Hematopoietic multipotent progenitor cell treated with erythropoietin and hydrocortisone succinate and interleukin-3 and kit ligand, for 8 days (in vitro differentiated cells): ENCODE measurements at regions not wholly inside any gene's neighbourhood (a gene's known extent, or its start where the extent isn't known, plus 50 kb on each side); places are given as distances from the start of the nearest gene placed in this dataset.

Source experiments
- DNase-seq: peaks from one replicate; pipeline ENCODE4 v3.0.0-alpha.2; 2015

DNA sequence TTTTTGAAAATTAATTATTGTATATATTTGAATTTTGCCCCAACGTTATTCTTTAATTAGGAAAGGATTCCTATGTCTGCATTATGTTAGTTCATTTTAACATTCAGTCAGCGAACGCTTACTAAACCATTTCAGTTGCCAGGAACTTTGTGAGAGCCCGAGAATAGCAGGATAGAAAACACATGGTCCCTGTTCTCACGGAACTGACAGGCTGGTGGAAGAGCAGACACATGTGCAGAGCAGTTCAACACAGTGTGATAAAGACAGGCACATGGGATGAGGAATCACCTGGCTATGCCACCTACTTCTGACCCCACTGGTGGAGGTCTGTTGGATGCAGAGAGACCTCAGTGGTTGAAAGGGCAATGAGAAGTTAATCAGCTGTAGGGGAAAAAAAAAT is 367.2 kb downstream of the EPM2A start:
- no peak for DNase-seq

DNA sequence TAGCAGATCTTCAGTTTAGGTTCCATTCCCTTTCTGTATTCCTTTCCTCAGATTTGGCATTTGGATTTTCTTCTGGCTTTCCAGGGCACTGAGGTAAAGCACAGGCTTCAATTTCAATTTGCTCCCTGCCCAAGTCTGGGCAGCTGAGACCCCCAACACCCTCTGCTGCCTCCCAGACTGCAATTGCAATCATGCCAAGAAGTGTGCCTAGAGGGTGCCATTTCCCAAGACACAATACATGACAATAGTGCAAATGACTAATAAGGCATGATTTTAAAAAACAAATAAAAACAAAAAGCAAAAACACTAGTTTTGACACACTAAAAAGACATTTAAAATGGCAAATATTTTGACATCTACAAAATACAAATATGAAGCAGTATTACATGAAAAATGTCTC is 364.8 kb downstream of the EPM2A start:
- no peak for DNase-seq

DNA sequence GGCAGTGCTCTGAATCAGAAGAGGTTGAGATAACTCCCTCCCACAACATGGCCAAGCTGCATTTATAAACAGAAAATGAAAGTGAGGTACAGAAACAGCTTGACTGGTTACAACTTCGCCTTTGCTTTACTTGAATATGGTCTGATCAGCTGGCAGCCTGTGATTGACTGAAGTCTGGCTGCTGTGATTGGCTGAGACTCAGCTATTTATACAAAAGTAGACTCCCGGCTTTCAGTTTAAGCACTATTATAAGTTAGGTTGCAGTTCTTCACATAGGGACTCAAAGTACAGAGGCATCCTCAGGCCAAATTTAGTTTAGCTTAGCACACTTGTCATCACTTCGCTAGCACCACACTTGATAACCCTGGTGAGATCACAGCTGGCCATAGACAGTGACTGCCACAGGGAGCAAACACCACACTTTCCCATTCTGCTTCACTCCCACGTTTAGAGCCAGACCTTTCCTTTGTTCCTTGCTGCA is 362.6 kb downstream of the EPM2A start:
- no peak for DNase-seq

DNA sequence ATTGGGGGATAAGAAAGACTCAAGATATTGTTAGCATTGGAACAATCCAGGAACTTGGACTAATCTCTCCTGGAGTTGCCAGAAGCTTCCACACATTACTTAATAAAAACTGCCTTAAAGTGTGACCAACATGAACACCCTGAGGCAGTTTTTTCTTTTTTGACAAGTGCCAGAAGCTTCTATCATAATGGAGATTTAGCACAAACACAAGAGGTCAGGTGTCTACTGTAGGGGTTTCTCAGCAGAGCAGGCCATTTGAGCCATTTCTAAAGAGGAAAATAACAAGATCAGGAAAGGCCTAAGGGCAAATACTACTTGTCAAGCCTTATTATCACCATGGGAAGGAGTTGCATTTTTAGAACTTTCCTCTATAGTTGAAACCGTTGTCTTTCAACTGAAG is 361.5 kb downstream of the EPM2A start:
- DNase-seq: no peak

DNA sequence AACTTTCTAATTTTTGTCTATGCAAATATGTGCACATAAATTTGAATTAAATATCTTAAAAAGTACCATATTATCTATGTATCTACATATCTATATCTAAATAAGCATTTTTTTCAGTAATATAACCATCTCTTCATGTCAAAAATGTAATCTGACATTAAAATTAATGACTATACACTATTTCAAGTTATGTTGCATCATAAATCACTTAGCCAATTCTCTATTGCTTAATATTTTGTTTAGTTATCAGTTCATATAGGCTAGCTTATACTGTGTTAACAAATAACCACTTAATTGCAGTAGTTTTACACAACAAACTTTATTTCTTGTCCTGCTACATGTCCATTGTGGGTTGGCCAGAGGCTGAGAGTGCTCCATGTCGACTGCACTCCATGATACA is 360.8 kb downstream of the EPM2A start:
- no peak for DNase-seq

DNA sequence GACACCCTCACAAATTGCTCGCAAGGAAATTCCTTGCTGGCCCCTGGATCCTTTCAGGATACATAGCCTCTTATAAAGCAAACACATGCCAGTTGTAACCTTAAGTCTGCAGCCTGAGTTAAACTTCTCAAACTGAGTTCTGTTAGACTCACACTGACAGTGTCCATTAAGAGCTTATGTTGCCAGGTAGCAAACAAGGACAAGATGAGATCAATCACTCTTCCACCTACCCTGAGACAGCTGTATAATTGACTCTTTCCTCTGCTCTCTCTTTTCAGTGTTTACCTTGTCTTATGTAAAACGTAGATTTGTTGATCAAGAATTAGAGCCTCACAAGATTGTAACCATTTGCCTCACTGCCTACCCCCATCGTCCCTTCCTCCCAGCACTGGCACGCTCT is 359.8 kb downstream of the EPM2A start:
- no peak for DNase-seq

DNA sequence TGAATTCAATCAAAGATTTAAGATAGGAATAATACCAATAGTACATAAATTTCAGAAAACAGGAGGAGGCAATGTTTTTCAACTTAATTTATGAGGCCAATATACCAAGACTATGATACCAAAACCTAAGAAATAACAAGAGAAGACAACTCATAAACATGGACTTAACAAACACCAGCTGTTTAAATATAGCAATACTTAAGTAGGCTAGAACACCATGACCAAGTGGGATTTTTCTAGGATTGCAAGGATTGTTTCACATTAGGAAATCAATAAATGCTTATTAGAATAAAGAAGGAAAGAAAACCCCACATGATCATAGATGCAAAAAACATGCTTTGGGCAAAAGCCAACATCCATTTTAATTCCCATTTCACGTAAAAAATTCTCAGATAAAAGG is 355.1 kb downstream of the EPM2A start:
- no peak for DNase-seq

DNA sequence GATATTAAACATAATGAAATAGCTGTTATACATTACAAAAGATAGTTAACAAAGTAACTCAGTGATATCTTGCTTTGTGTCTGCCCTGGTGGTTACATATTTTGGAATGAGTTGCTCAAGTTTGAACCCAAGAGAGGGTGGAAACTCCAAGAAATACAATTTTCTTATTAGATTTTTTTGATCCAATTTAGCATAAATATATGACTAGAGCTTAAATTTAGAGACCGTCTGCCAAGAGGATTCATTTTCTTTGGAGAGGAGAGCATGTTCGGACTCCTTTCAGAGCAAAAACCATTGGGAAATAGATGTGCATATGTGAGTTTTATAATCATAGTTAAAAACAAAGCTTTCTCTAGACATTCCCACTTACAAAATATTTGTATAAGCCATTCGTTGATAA is 353.4 kb downstream of the EPM2A start:
- no peak for DNase-seq

DNA sequence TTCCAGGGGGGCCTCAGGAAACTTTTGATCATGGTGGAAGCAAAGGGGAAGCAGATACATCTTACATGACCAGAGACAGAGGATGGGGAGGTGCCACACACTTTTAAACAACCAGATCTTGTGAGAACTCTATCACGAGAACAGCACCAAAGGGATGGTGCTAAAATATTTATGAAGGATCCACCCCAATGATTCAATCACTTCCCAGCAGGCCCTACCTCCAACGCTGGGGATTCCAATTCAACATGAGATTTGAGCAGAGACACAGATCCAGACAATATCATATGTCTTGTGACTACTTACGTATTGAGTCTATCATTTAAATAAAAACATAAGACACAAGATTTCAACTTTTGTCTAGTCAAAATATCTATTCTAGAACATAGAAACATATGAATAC is 351.9 kb downstream of the EPM2A start:
- no peak for DNase-seq

DNA sequence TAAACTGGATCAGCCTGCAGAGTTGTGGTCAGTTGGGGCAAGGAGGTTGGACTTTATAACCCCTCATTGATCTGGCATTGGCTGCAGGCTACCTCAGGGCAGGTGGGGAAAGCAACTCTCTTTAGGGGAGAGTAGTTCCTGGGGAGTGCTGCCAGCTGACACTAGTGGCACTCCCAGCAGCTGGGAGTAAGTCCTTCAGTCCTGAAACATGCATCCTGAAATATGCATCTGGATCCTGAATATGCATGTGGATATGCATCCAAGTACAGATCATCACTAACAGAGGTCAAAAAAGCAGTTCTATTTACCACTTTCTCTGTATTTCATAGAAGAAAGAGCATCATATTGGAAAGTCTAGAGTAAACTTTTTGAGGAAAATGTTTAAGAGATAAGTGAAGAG is 350.8 kb downstream of the EPM2A start:
- no peak for DNase-seq

DNA sequence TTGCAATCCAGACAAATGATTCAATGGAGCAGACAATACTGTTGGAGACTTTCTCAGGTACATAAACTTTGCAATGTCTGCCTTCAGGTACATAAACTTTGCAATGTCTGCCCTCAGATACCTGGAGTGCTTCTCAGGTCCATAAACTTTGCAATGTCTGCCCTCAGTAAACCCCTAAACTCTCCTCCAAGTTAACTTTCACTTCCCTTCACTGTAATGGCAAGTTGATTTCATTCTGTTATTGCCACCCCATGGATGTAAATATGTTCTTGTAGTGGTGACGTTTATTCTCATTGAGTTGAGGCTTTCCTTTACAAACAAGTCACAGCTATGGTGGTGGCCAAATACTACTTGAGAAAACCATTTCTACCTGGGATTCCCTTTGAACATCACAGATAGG is 338.8 kb downstream of the EPM2A start:
- DNase-seq: no peak

DNA sequence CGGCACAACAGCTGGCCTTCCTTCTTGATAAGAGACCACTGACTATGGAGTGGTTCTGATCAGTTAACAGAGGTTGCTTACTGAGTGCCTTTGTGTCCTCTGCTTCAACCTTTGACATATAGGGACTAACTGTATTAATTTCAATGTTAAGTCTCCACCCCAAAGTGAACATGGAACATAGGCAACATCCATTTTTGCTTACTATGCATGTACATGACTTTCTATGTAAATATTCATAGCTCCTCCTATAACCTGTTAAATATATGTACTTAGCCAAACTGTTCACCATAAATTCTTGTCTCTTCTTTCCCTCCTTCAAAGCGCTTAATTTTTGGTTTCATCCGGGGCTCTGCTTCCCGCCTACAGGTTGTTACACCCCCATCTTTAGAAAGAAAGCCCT is 334.8 kb downstream of the EPM2A start:
- DNase-seq: no peak

DNA sequence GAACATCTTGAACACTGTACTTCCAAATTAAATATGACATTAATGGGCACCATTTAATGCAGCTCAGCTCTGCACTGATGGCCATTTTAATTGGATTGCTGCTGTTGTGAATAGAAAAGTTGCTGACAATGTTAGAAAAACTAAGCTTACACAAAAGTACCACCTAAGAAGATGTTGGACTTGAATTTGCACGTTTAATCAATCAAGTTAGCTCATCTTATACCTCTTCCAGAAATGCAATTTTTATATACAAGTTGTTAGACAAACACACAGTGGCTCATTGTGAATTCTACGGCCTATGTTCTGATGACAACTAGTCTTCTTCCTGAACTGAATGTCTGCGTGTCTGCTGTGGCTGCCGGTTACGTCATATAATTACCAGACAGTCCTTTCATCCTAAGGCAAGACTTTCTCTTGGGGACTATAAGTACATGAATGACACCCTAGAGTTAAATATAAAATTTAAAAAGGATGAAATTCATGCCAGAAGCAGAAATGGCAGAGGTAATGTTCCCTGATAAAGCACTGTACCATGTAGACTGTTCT is 330.2 kb downstream of the EPM2A start:
- no peak for DNase-seq

DNA sequence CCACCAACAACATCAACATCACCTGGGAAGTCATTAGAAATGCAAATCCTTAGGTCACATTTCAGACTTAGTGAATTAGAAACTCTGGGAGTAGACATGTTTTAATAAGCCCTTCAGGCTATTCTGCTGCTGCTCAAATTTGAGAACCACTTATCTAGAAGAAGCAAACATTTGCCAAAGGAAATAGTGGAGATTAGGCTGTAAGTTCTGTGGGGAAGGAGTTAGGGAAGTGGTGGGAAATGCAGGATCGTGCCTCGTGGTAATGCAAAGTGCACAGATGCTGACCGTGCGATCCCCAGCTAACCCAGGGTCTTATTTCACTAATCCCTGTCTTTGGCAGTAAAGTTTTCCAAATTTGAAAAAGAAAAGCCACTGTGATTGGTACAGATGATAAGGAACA is 328.5 kb downstream of the EPM2A start:
- DNase-seq: no peak

DNA sequence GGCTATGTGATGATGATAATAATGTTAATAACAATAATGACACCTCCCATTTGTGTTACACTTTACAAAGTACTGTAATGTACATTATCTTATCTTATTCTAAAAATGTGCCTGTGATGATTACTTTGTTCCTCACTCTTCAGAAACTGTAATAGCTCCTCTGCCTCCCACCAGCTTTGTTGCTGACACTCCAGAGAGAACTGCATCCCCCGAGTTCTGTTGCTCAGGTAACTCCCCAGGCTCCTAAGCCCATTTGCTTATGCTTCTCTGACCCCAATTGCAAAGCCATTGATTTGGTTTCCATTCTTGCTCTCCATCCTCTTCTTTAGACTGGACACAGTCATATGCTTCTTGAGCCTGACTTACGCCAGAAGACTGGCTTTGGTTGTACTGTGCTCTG is 319.7 kb downstream of the EPM2A start:
- DNase-seq: no peak

DNA sequence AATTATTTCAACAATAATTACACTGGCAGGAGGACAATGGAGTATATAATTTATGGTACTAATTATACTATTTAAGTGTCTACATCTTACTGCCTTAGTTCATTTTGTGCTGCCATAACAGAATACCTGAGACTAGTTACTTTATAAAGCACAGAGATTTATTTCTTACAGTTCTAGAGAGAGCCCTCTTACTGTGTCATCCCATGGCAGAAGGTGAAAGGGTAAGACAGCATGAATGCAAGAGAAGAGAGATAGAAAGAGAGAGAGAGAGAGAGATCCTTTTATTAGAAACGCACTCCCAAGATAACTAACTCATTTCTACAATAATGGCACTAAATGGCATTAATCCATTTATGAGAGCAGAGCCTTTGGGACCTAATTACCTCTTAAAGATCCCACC is 314.7 kb downstream of the EPM2A start:
- DNase-seq: no peak

DNA sequence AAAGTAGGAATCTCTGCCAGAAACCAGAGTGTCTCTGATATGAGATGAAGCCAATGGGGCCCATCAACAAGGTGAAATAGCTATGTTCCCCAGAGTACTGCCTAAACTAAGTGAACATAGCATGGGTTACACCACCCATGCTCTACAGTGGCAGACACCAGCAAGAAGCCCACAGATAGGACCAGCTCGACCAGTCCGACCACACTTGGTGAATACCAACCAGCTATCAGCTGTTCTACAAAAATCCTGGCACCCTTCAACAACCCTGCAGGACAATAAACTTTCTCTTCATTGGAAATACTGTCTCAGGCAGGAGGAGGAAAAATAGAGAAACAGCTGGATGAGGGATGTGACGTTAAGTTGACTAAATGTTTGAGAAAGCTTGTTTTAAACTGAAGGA is 311.4 kb downstream of the EPM2A start:
- DNase-seq: no peak

DNA sequence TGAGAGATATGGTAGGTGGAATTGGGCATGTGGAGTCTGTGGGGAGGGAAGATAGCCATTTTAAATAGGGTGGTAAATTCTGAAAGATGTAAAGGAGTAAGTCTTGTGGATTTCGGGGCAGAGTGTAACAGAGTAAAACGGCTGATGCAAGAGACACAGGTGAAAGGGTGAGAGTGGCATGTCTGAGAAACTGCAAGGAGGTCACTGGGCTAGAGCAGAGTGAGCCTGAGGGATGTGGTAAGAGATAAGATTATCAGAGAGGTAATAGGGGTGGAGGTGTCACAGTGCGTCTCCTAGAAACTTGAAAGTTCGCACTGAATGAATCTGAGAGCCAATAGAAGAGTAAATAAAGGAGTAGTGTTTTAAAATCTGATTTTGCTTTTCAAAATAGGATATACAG is 308.1 kb downstream of the EPM2A start:
- DNase-seq: no peak

DNA sequence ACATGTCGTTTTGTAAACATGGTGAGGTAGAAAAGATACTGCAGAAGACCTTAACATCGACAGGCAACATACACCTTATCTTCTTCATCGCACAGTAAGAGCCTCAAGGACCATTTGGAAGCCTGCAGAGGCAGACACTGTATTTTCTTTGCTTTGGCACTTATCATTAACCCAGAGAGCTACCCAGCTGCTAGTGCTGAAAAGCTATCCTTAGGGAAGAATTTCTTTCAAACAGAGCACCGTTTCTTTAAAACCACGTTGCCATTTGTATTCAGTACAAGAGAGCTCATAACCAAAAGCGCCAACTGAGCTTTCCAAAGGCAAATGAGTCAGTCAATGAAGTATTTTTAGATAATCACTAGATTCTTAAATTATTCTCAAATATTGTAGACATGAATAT is 306.6 kb downstream of the EPM2A start:
- DNase-seq: no peak

DNA sequence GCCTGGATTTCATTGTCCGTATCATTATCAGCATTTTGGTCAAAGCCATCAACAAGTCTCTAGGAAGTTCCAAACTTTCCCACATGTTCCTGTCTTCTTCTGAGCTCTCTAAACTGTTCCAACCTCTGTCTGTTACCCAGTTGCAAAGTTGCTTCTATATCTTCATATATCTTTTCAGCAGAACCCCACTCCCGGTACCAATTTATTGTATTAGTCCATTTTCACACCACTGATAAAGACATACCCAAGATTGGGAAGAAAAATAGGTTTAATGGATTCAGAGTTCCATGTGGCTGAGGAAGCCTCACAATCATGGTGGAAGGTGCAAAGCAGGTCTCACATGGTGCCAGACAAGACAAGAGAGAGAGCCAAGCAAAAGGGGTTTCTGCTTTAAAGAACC is 293.2 kb downstream of the EPM2A start:
- DNase-seq: no peak

DNA sequence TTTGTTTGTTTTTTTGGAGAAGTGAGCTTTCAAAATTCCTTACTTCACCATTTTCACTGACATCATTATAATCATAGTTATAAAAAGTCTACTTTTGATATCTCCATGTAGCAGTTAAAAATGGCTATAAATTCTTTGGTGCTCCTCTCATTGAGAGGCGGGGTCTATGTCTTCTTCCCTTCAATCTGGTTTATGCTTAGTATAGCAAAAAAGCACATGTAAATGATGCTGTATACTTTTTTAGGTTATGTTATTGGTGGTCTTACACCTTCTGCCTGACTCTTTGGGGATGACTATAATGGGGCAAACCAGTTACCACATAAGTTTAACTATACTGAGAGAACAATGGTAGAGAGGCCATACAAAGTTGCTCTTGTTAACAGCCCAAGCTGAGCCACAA is 289.6 kb downstream of the EPM2A start:
- no peak for DNase-seq

DNA sequence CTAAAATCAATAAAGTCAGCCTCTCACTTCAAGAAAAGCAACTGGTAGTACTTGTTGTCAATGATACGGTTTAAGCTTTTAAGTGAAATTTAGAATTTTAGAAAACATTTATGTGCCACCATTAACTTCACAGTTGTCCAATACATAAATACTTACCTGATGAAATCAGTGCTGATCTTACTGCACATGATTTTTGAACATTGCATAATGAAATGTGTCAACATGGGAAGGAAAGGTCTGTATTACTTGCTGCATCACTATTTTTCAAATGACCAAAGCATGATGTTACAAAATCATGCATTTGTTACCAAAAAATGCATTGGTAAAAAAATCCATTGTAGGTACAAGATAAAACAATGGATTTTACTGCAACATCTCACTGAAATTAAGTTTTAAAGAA is 284.3 kb downstream of the EPM2A start:
- DNase-seq: no peak

DNA sequence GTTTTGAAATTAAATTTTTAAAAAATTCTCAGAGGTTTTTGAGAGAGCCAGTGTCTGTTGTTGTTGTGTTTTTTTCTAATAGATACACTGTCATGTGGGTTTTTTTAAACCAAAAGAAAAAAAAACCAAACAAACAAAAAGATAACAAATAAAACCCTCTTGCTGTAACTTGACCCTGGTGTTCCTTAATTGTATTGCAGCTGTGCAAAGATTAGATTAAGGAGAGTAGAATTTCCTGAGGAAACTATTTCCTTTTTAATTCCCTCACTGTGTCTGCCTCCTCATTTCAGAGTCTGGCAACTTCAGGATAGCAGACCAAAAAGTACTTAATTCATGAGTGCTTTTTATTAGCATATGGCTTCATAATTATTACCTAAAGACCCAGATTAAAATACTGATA is 281.9 kb downstream of the EPM2A start:
- DNase-seq: no peak

DNA sequence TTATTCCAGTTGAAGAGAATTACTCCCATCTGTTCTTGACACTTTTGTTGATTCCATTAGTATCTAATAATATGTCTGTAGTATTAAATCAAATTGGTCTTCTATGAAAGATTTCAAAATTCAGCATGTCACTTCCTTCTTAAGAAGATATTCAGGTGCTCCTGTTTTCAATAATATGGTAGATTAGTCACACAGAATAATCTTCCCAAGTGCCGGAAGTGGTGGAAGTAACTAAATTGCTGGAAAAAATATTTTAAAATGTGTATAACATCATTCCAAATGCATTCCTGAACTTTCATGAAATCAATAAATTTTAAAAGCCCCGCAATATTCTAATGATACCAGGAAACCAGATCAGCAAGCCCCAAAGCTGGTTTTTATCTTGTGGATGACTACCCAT is 281.3 kb downstream of the EPM2A start:
- DNase-seq: no peak

DNA sequence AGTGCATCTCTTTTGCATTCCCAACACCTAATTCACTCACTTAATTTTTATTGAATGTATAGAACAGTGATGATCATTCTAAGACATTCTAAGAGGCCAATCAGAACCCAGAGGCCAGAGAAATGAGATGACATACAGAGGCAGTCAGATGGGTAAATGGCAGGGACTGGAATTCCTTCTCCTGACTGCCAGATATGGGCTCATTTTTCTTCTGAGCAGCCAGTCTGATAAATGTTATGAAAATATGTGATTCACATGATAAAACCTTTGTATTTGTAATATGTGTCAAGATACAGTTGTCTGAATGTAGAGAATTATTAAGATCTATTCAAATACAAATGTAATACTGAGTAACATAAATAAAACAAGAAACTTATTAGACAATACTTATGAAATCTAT is 277.8 kb downstream of the EPM2A start:
- DNase-seq: no peak

DNA sequence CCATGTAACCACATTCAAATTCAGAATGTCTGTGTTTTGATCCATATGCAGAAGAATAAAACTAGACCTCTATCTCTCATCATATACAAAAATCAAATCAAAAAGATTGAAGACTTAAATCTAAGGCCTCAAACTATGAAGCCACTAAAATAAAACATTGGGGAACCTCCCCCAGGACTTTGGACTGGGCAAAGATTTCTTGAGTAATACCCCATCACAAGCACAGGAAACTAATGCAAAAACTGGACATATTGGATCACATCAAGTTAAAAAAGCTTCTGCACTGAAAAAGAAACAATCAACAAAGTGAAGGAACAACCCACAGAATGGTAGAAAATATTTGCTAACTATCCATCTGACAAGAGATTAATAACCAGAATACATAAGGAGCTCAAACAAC is 266.8 kb downstream of the EPM2A start:
- DNase-seq: no peak
